ENCODE measurements at regions not wholly inside any gene's neighbourhood (a gene's known extent, or its start where the extent isn't known, plus 50 kb on each side); places are given as distances from the start of the nearest gene placed in this dataset.
"Not testable (repeated sequence)": the region's sequence is repeated elsewhere in the genome, so short reads cannot be mapped to it uniquely, and the experiment has no call there.

GRCh38 chrX:1853916-1854315 lies 239.1 kb downstream of the ASMT start:
- Histone ChIP-seq H3K4me3 (ENCODE audit: low read depth, low read length) (no peak overlapping the region), H3K27me3 (ENCODE audit: control insufficient read depth, insufficient read depth, low read length) (no peaks in the 10 kb centered on the region), H3K36me3 (ENCODE audit: control insufficient read depth, insufficient read depth, low read length) (no peaks in the 10 kb centered on the region), H3K27ac (no peak overlapping the region), H3K9me3 (ENCODE audit: control insufficient read depth, low read length) (no peaks in the 10 kb centered on the region), H2AFZ (no peak overlapping the region), H3K9ac (no peak overlapping the region), H3K79me2 (no peaks in the 10 kb centered on the region), H3K4me2 (ENCODE audit: low read length) (no peak overlapping the region), H3K4me1 (no peaks in the 10 kb centered on the region)
- TF ChIP-seq CTCF (IDR thresholded peaks at IDR 0.05): no peak

GRCh38 chrX:1854861-1855260 lies 240.0 kb downstream of the ASMT start:
- H3K9ac ChIP-seq; H3K27me3 ChIP-seq (ENCODE audit: control insufficient read depth, insufficient read depth, low read length); H3K9me3 ChIP-seq (ENCODE audit: control insufficient read depth, low read length); H3K4me1 ChIP-seq; H3K4me3 ChIP-seq (ENCODE audit: low read depth, low read length); H3K4me2 ChIP-seq (ENCODE audit: low read length); H3K36me3 ChIP-seq (ENCODE audit: control insufficient read depth, insufficient read depth, low read length); H3K27ac ChIP-seq; H2AFZ ChIP-seq; H3K79me2 ChIP-seq: not testable (repeated sequence)

- H3K27ac ChIP-seq: not testable (repeated sequence)
These were observed 244.4 kb downstream of the ASMT start for GRCh38 chrX:1859266-1859665.

GRCh38 chrX:1860936-1861594 lies 246.2 kb downstream of the ASMT start:
- Histone ChIP-seq H3K36me3 (ENCODE audit: control insufficient read depth, insufficient read depth, low read length) (no peaks in the 10 kb centered on the region), H3K79me2 (no peaks in the 10 kb centered on the region), H2AFZ (no peak overlapping the region), H3K4me2 (ENCODE audit: low read length) (no peak overlapping the region), H3K9me3 (ENCODE audit: control insufficient read depth, low read length) (no peaks in the 10 kb centered on the region), H3K9ac (no peak overlapping the region), H3K27ac (no peak overlapping the region), H3K4me1 (no peaks in the 10 kb centered on the region), H3K27me3 (ENCODE audit: control insufficient read depth, insufficient read depth, low read length) (no peaks in the 10 kb centered on the region), H3K4me3 (ENCODE audit: low read depth, low read length) (no peak overlapping the region)
- no peak for TF ChIP-seq CTCF (IDR thresholded peaks at IDR 0.05)

More at GRCh38 chrX:1859266-1859665, 244.4 kb downstream of the ASMT start:
- H3K79me2 ChIP-seq; H3K4me2 ChIP-seq (ENCODE audit: low read length); H2AFZ ChIP-seq; H3K9ac ChIP-seq; H3K36me3 ChIP-seq (ENCODE audit: control insufficient read depth, insufficient read depth, low read length); H3K9me3 ChIP-seq (ENCODE audit: control insufficient read depth, low read length); H3K4me3 ChIP-seq (ENCODE audit: low read depth, low read length); H3K4me1 ChIP-seq; H3K27me3 ChIP-seq (ENCODE audit: control insufficient read depth, insufficient read depth, low read length): not testable (repeated sequence)

- H3K79me2 ChIP-seq; H3K4me3 ChIP-seq (ENCODE audit: low read depth, low read length); H3K27ac ChIP-seq; H2AFZ ChIP-seq; H3K4me2 ChIP-seq (ENCODE audit: low read length); H3K9ac ChIP-seq; H3K36me3 ChIP-seq (ENCODE audit: control insufficient read depth, insufficient read depth, low read length); H3K4me1 ChIP-seq; H3K27me3 ChIP-seq (ENCODE audit: control insufficient read depth, insufficient read depth, low read length); H3K9me3 ChIP-seq (ENCODE audit: control insufficient read depth, low read length): not testable (repeated sequence)
These were observed 249.1 kb downstream of the ASMT start for GRCh38 chrX:1863995-1864394.

GRCh38 chrX:1870421-1870820 lies 255.6 kb downstream of the ASMT start:
- Histone ChIP-seq H3K4me1 (no peaks in the 10 kb centered on the region), H3K79me2 (no peaks in the 10 kb centered on the region), H3K36me3 (ENCODE audit: control insufficient read depth, insufficient read depth, low read length) (no peaks in the 10 kb centered on the region), H3K27ac (no peak overlapping the region), H2AFZ (no peak overlapping the region), H3K9me3 (ENCODE audit: control insufficient read depth, low read length) (no peaks in the 10 kb centered on the region), H3K9ac (no peak overlapping the region), H3K27me3 (ENCODE audit: control insufficient read depth, insufficient read depth, low read length) (no peaks in the 10 kb centered on the region), H3K4me3 (ENCODE audit: low read depth, low read length) (no peak overlapping the region), H3K4me2 (ENCODE audit: low read length) (no peak overlapping the region)
- TF ChIP-seq CTCF (IDR thresholded peaks at IDR 0.05): no peak
